Adrenal gland (tissue), 5 donors: ENCODE measurements at regions not wholly inside any gene's neighbourhood (a gene's known extent, or its start where the extent isn't known, plus 50 kb on each side); places are given as distances from the start of the nearest gene placed in this dataset.

Experiments used
- CTCF ChIP-seq, 6 experiments: fragments of 450-650 bp in 4 of 6; fragments of 200-600 bp in 2 of 6; sonication (generic) in 1 of 6; IDR thresholded peaks; 1 replicate in 5 of 6; 2 replicates in 1 of 6; pipeline versions ENCODE4 v1.5.1 to v1.8.0; 2016 to 2021; ENCODE audit warnings: antibody characterized with exemption in 6 of 6, mild to moderate bottlenecking in 2 of 6, moderate library complexity in 1 of 6
- POLR2A ChIP-seq, 2 donors: fragments of 450-650 bp; IDR thresholded peaks; one replicate each; pipeline ENCODE4 v1.6.1; 2017; ENCODE audit warnings: antibody characterized with exemption in 2 of 2, mild to moderate bottlenecking in 2 of 2, moderate library complexity in 1 of 2
- donor health status: DM: no; HTN: no; CAD: no.

GRCh38 chr12:24661657-24662096 lies 287.2 kb downstream of the BCAT1 start:
- no peak for TF ChIP-seq CTCF (IDR thresholded peaks at IDR 0.05)
- TF ChIP-seq POLR2A (IDR thresholded peaks at IDR 0.05): no peak
